Omental fat pad (tissue), 3 donors: ENCODE measurements at regions not wholly inside any gene's neighbourhood (a gene's known extent, or its start where the extent isn't known, plus 50 kb on each side); places are given as distances from the start of the nearest gene placed in this dataset.

Source experiments
- ATAC-seq: fragments of 150-250 bp; one replicate; pipeline ENCODE4 v1.9.1; 2016; ENCODE audit warnings: mild to moderate bottlenecking, moderate library complexity; ENCODE audit not compliant: low FRiP score
- DNase-seq: peaks from one replicate; pipeline ENCODE4 v3.0.0-alpha.2; 2019; ENCODE audit warnings: low spot score
- TF ChIP-seq, protein P1 (sequence below), 3 donors: fragments of 450-650 bp; IDR thresholded peaks; one replicate each; pipeline ENCODE4 v1.5.1; 2016 to 2017; ENCODE audit warnings: antibody characterized with exemption in 3 of 3, mild to moderate bottlenecking in 3 of 3, moderate library complexity in 2 of 3

DNA sequence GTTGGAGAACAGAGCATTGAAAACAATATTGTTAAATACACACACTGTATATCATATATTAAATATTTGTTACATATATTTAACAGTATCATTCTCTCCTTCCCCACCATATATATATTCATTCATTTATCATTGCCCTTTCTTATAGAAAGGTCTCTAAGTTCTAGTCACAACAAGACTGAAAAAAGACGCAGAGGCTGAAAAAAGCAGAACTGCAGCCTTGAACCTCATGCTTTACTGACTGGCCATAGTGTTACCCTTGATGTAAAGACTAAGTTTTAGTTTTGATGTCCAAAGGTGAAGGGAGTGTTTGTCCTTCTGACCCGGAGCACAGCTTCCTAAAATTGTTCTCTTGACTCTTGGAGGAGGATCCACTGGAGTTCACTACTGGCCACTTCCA is 247.9 kb downstream of the PTEN start:
- no peak for ATAC-seq
- TF ChIP-seq, protein P1, sequence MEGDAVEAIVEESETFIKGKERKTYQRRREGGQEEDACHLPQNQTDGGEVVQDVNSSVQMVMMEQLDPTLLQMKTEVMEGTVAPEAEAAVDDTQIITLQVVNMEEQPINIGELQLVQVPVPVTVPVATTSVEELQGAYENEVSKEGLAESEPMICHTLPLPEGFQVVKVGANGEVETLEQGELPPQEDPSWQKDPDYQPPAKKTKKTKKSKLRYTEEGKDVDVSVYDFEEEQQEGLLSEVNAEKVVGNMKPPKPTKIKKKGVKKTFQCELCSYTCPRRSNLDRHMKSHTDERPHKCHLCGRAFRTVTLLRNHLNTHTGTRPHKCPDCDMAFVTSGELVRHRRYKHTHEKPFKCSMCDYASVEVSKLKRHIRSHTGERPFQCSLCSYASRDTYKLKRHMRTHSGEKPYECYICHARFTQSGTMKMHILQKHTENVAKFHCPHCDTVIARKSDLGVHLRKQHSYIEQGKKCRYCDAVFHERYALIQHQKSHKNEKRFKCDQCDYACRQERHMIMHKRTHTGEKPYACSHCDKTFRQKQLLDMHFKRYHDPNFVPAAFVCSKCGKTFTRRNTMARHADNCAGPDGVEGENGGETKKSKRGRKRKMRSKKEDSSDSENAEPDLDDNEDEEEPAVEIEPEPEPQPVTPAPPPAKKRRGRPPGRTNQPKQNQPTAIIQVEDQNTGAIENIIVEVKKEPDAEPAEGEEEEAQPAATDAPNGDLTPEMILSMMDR (IDR thresholded peaks at IDR 0.05): no peak
- no peak for DNase-seq

DNA sequence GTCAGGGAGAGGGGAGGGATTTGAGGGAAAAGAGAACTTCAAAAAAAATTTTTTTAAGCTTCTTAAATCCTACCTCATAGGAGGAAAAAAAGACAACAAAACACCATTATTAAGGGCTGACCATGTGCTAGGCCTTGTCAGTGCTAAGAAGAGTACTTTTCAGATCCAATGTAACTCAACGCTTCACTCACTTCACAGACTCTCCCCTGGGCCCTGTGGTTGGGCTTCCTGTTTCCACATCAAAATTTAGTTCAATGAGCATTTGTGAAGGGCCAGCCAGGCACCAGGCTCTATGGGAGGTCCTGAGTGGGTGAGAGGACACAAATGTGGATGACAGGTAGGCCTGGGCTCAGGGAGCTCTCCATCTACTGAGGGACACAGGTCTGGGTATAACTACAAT is 249.8 kb downstream of the PTEN start:
- TF ChIP-seq, protein P1 (IDR thresholded peaks at IDR 0.05): no peak
- ATAC-seq: no peak
- DNase-seq: no peak

DNA sequence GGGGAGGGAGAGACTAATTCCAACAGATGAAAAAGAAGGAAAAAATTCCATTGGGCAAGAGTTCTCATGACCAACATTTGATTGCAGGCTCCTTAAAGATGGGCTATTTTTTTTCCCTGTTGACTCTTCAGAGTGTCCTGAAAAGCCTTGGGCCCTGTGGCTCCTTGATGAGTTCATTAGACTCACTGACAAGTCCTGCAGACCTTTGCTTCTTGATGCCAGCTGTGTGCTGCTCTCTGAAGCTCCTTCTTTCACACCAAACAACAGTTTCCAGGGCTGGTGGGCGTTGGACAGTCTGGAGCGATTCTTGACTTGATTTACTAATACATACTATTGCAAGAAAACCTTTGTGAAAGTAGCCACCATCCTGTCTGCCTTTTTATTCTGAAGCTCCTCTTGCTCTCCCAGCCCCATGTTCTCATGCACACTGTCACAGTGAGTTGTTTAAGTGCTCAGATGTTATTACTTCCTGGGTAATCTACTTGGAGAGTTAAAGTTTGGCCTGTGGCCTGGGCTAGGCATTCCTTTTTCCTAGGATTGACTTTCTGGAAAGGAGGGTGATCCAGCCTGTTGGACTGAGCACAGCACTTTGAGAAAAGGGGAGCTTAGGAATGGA is 250.3 kb downstream of the PTEN start:
- TF ChIP-seq, protein P1 (IDR thresholded peaks at IDR 0.05): no peak
- DNase-seq: no peak
- no peak for ATAC-seq

DNA sequence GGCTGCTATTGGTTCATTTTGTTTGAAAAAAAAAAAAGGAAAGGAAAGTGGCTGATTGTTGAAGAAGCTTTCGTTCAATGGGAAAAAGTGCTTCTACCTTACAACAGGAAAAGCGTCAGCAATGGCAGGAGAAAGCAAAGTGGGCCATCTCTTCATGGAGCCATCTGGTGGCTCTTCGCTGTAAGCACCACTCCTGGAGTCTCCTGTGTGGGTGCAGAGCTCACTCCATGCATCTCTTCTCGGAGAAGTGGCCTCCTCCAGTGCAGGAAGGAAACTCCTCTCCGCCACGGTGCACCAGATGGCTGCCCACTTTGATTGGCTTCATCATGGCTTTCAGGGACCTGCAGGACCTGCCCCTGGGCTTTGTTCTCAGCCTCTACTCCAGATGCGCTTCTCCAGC is 250.9 kb downstream of the PTEN start:
- ATAC-seq (no peak), DNase-seq (no peak)
- TF ChIP-seq, protein P1 (IDR thresholded peaks at IDR 0.05): no peak

DNA sequence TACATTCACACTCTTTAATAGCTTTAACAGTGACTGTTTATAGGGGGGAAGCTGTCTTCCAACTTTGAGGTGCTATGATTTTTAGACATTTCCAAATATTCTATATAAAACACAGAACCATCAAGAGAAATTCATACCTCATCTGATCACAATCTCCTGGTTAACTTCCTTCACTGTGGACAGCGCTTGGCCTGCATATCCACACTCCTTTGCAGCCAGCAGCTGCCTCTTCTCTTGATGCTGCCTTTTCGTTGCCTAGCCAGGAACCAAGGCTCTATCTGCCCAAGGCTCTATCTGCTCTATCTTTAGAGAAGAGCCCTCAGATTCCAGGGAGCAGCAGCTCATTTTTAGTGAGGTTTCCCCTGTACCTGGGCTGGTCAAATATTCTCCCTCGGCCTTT is 252.0 kb downstream of the PTEN start:
- TF ChIP-seq, protein P1 (IDR thresholded peaks at IDR 0.05): no peak
- DNase-seq (no peak), ATAC-seq (no peak)

DNA sequence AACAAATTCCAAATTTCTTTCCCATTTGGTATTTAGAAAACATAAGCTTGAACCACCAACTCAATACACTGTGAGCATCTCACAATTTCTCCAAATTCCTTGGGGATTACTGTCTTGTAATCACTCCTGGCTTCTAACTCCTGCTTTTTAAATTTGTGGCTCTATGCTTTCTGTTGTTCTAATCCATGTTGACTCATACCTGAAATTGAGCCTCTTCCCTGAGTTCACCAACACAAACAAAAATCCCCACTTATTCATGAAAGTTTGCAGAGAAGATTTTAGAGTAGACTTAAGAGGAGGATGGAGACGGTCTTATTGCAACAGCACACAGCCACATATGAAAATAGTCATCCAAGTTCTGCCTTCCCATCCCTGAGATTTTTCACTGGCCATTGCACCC is 252.5 kb downstream of the PTEN start:
- TF ChIP-seq, protein P1 (IDR thresholded peaks at IDR 0.05): no peak
- DNase-seq: no peak
- no peak for ATAC-seq

DNA sequence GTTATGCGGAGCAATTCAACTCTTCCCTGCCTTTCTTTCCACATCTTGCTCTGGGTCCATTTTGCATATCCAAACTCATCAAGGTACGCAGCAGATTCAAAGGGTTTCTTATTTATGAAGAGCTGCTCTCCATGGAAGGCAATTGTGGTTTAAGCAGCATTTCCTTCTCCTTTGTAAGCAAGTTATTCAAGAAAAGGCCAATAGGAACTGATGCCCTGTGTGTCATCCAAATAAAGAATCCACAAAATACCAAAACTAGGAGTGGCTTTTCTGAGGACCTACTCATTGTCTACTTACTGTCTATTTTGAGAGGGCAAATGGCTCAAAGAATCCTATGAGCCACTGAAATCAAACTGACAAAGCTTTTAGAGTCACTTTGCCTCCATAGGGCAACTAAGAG is 253.1 kb downstream of the PTEN start:
- TF ChIP-seq, protein P1 (IDR thresholded peaks at IDR 0.05): no peak
- no peak for DNase-seq
- no peak for ATAC-seq
